Small intestine (tissue), 7 donors: ENCODE measurements at regions not wholly inside any gene's neighbourhood (a gene's known extent, or its start where the extent isn't known, plus 50 kb on each side); places are given as distances from the start of the nearest gene placed in this dataset.

Experiments used
- DNase-seq, 2 donors: peaks; one replicate each; pipeline versions ENCODE4 v3.0.0 to v3.0.0-alpha.2; 2013
- FAIRE-seq: peaks from 2 replicates; lab custom pipeline; 2012; peaks lifted over from hg19 to GRCh38; lab: Jason Lieb, UNC
- H3K27ac ChIP-seq, 3 donors: one replicate each; pipeline ENCODE4 v1.5.1; 2013; ENCODE audit warnings: low read length in 2 of 3, mild to moderate bottlenecking in 2 of 3, control low read depth in 1 of 3, inconsistent platforms in 1 of 3, low read depth in 1 of 3, moderate library complexity in 1 of 3
- H3K27me3 ChIP-seq, 3 donors: one replicate each; pipeline ENCODE4 v1.6.1; 2013; ENCODE audit warnings: low read length in 3 of 3, inconsistent platforms in 1 of 3; ENCODE audit not compliant: control insufficient read depth in 3 of 3, insufficient read depth in 3 of 3
- H3K36me3 ChIP-seq, 3 donors: one replicate each; pipeline ENCODE4 v1.6.1; 2013; ENCODE audit warnings: low read length in 3 of 3, inconsistent platforms in 1 of 3, low read depth in 1 of 3, mild to moderate bottlenecking in 1 of 3, moderate library complexity in 1 of 3; ENCODE audit not compliant: control insufficient read depth in 3 of 3, insufficient read depth in 2 of 3
- H3K4me1 ChIP-seq, 3 donors: one replicate each; pipeline ENCODE4 v1.6.1; 2013; ENCODE audit warnings: low read length in 2 of 3, inconsistent platforms in 1 of 3, low read depth in 1 of 3, mild to moderate bottlenecking in 1 of 3, moderate library complexity in 1 of 3; ENCODE audit not compliant: control insufficient read depth in 3 of 3, insufficient read depth in 2 of 3
- H3K4me3 ChIP-seq, 3 donors: one replicate each; pipeline ENCODE4 v1.5.1; 2013; ENCODE audit warnings: low read length in 3 of 3, control low read depth in 1 of 3, inconsistent platforms in 1 of 3, low read depth in 1 of 3, mild to moderate bottlenecking in 1 of 3, moderate library complexity in 1 of 3
- H3K9me3 ChIP-seq, 2 donors: one replicate each; pipeline ENCODE4 v1.6.1; 2013; ENCODE audit warnings: low read depth in 1 of 2, low read length in 1 of 2; ENCODE audit not compliant: control insufficient read depth in 2 of 2, insufficient read depth in 1 of 2
- WGBS, 3 donors: extraction: QIAGEN DNeasy Blood & Tissue Kit; methylation state at CpG; one replicate each; pipeline ENCODE4 v1.1.7; 2013; 5-methylcytosine and 5-hydroxymethylcytosine counted together
- donor health status: healthy with polysubstance abuse.
- donor health status: control.
- donor health status: control.
- donor health status: Bipolar disorder and iron deficiency.
- donor health status: healthy.

DNA sequence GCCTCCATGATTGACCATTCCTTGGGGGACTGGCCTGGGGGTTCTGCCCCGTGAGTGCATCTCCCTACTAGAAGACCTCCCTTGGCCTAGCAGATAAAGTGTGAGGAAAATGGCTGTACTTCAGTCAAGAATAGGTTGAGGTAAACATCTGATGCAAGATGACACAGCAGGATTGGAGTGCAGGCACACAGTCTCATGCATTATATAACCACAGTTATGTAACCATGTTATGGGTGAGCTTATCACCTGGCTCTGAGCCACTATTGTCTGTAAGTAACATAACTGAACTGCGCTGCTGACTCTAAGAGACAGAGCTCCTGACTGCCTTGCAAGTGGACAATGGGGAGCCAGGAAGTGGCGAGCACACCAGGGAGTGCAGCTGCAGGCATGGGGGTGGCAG lies 378.7 kb upstream of the ANO5 start:
- Histone ChIP-seq H3K4me1 (no peaks in the 10 kb centered on the region), H3K4me3 (no peak overlapping the region), H3K9me3 (peaks cover 0 to 5% of the 10 kb centered on the region in 2 donors), H3K36me3 (no peaks in the 10 kb centered on the region), H3K27me3 (no peaks in the 10 kb centered on the region), H3K27ac (no peak overlapping the region)
- WGBS, 3 donors, result 47 to 73% (median 55%) methylated on average over 3 of the region's 3 CpGs
- DNase-seq (peak in 1 of 2 donors; percentile 25), FAIRE-seq (no peak)

DNA sequence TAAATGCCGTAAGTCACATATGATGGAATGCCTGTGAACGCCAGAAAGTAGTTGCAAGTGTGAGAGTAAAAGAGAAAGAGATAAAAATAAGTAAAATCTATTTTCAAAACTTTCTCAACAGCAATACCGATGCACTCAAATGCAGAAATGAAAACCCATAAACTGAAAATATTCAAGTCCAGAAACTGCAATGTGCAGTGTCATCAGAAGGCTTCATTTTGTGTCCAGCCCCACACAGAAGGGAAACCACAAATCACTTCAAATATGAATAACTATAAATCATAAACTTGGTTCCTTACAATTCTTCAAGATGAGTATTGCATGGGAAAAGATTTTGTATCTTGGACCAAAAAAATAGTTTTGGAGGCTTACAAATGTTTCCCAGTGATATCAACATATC lies 375.2 kb upstream of the ANO5 start:
- FAIRE-seq, result no peak
- Histone ChIP-seq H3K4me1 (no peaks in the 10 kb centered on the region), H3K36me3 (no peaks in the 10 kb centered on the region), H3K27me3 (no peaks in the 10 kb centered on the region), H3K4me3 (no peak overlapping the region), H3K27ac (no peak overlapping the region), H3K9me3 (peaks cover 0 to 3% of the 10 kb centered on the region in 2 donors)
- 78 to 89% (median 83%) methylated on average over 3 of the region's 3 CpGs for WGBS, 3 donors
- no peak for DNase-seq

DNA sequence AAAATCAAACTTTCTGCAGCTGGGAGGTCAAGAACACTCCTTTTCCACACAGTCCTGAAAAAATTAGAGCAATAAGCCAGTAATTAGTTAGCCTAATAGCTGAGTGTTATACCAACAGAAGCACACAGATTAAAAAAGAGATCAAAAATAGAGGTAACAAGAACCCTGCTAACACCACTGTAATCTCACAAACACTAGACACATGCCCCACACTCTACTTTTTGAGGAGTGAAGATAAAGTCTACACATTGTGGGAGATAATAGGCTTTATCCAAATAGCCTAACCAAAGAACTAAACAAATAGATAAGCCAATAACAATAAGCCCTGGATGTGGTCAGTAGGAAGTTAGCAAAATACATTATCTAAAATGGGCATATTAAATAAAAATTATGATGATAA lies 372.7 kb upstream of the ANO5 start:
- H3K27ac ChIP-seq, result no peak overlapping the region
- no peaks in the 10 kb centered on the region for H3K9me3 ChIP-seq
- DNase-seq (no peak), FAIRE-seq (no peak)
- H3K4me1 ChIP-seq, result no peaks in the 10 kb centered on the region
- H3K27me3 ChIP-seq, result no peaks in the 10 kb centered on the region
- no peaks in the 10 kb centered on the region for H3K36me3 ChIP-seq
- H3K4me3 ChIP-seq, result no peak overlapping the region

DNA sequence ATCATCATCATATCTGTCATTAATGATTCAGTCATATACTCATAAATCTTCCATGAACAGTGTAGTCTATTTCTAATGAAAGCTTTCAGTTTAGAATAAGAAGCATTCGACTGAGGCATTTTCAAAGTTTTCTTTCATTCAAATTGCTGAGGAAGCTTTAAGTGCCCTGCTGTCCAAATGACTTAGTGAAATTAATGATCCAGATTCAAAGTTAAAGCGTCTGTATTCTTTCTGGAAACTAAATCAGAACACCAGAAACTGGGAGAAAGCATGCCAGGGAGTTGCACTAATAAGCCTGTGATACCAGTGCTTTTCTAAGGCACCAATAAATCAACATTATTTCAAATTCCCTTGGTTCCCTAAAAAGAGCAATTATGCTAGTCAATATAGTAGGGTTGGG lies 367.8 kb upstream of the ANO5 start:
- no peaks in the 10 kb centered on the region for H3K9me3 ChIP-seq
- H3K27me3 ChIP-seq, result no peaks in the 10 kb centered on the region
- DNase-seq (no peak), FAIRE-seq (no peak)
- H3K4me3 ChIP-seq, result no peak overlapping the region
- no peaks in the 10 kb centered on the region for H3K4me1 ChIP-seq
- WGBS, 3 donors, result 59 to 90% (median 78%) methylated on average over 2 of the region's 2 CpGs
- H3K27ac ChIP-seq, result no peak overlapping the region
- H3K36me3 ChIP-seq, result no peaks in the 10 kb centered on the region

DNA sequence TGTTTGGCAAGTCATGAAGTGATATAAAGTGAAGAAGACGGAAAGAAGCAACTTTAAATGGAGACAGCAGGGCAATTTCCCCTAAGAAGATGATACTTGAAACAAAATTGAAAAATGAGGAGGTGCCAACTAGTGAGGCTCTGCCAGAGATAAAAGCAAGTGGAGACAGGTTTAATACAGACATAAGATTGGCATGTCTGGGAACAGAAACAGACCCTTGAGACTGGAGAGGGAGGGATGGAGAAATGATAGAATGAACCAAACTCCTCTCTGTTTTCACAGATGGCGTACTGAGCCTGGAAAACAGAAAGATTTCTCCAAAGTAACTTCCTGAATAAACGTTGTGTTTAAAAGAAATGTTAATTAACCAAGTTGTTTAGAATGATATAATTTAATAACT lies 354.5 kb upstream of the ANO5 start:
- FAIRE-seq (no peak), DNase-seq (no peak)
- no peak overlapping the region for H3K4me3 ChIP-seq
- 67 to 76% (median 75%) methylated on average over 3 of the region's 3 CpGs for WGBS, 3 donors
- no peak overlapping the region for H3K27ac ChIP-seq
- H3K36me3 ChIP-seq, result no peaks in the 10 kb centered on the region
- no peaks in the 10 kb centered on the region for H3K27me3 ChIP-seq
- peaks cover 0 to 11% (median 0%) of the 10 kb centered on the region in 3 donors for H3K4me1 ChIP-seq
- H3K9me3 ChIP-seq, result no peaks in the 10 kb centered on the region

DNA sequence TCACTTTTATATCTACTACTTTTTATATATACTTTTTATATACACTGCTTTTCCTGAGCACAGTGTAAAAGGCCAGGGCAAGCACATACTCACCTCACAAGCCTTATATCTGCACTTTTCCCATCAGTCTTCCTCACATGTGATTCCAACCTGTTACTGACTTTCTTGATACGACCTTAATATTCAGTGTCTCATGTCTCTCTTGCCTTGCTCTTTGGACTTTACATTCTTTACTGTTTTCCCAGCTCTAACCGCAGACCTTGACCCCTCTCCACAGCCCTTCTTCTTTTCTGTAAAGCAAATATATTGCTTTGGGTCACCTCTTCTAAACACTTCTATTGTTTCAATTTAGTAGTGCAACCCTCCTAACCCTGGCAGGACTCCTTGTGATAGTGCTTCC lies 353.1 kb upstream of the ANO5 start:
- Histone ChIP-seq H3K4me1 (peaks cover 0 to 11% (median 0%) of the 10 kb centered on the region in 3 donors), H3K27me3 (no peaks in the 10 kb centered on the region), H3K27ac (no peak overlapping the region), H3K36me3 (no peaks in the 10 kb centered on the region), H3K4me3 (no peak overlapping the region), H3K9me3 (peaks cover 0 to 4% of the 10 kb centered on the region in 2 donors)
- DNase-seq (peak; percentile 11 to 52), FAIRE-seq (no peak)
- 11 to 59% (median 30%) methylated on average over 2 of the region's 2 CpGs for WGBS, 3 donors

DNA sequence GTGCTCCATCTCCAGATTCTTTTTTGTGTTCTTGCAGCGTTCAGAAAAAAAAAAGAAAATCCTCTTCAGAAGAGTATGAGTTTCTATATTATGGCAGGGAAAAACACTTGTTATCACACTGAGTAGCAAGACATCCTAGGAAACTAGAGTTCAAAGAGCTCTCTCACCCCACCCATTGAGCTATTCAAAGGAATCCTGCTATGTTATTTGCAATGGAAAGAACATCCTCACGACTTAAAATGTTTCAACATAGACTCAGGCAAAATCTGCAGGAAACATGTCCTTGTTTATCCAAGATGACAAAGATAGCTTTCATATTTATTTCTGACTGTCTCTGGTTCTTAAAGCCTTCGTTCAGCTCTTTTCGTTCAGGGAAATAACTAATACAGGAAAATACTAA lies 331.6 kb upstream of the ANO5 start:
- H3K4me1 ChIP-seq, result no peaks in the 10 kb centered on the region
- no peak overlapping the region for H3K27ac ChIP-seq
- no peak overlapping the region for H3K4me3 ChIP-seq
- WGBS, 3 donors, result 23 to 30% (median 25%) methylated on average over 4 of the region's 4 CpGs
- H3K36me3 ChIP-seq, result no peaks in the 10 kb centered on the region
- H3K27me3 ChIP-seq, result peaks cover 0 to 2% (median 0%) of the 10 kb centered on the region in 3 donors
- DNase-seq, result no peak
- no peaks in the 10 kb centered on the region for H3K9me3 ChIP-seq
- FAIRE-seq, result no peak

DNA sequence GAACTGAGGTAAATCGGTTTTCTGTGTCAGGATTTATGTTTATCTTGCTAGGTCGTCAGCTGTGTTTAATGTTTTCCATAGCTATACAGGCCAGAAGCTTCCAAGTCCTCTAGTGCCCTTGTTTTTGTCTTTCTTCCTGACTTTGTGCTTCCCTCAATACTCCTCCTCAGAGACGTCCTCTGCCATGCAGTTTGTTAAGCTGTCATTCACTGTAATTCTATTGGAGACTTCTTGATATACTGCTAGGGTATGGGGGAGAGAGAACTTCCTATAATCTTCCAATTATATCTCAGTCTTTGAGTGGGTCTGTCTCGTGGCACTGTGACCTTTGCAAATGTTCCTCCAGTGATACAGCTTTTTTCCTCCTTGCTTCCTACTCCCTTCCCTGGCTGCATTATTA lies 327.3 kb upstream of the ANO5 start:
- Histone ChIP-seq H3K27me3 (no peaks in the 10 kb centered on the region), H3K4me1 (no peaks in the 10 kb centered on the region), H3K36me3 (no peaks in the 10 kb centered on the region), H3K9me3 (no peaks in the 10 kb centered on the region), H3K4me3 (no peak overlapping the region), H3K27ac (no peak overlapping the region)
- FAIRE-seq (no peak), DNase-seq (no peak)
- 15 to 28% (median 18%) methylated on average over 4 of the region's 4 CpGs for WGBS, 3 donors

DNA sequence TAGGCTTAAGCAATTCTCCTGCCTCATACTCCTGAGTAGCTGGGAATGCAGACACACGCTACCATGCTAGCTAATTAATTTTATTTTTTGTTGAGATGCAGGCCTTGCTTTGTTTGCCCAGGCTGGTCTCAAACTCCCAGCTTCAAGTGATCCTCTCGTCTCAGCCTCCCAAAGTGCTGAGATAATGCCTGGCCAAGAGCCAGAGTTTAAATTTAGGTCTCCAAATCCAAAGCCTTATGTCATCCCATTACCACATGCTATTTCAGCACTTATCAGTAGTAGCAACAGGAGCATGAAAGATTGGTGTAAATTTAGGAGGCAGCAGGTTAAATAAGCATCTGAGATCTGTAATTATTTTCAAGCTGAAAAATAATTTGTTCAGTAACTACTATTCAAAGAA lies 326.1 kb upstream of the ANO5 start:
- WGBS, 3 donors, result 50 to 53% (median 52%) methylated on average over 2 of the region's 2 CpGs
- Histone ChIP-seq H3K4me3 (no peak overlapping the region), H3K4me1 (no peaks in the 10 kb centered on the region), H3K27me3 (no peaks in the 10 kb centered on the region), H3K36me3 (no peaks in the 10 kb centered on the region), H3K27ac (no peak overlapping the region), H3K9me3 (no peaks in the 10 kb centered on the region)
- DNase-seq, result no peak
- FAIRE-seq, result no peak
